Sigmoid colon (tissue), 4 donors: ENCODE measurements at regions not wholly inside any gene's neighbourhood (a gene's known extent, or its start where the extent isn't known, plus 50 kb on each side); places are given as distances from the start of the nearest gene placed in this dataset.

Experiments
- EP300 ChIP-seq, 4 donors: sonication (generic); formaldehyde crosslinking; IDR thresholded peaks; one replicate each; pipeline ENCODE4 v1.6.1; 2017; ENCODE audit warnings: antibody characterized with exemption in 4 of 4
- TF ChIP-seq, protein P1 (sequence below), 4 experiments: fragments of 450-650 bp in 3 of 4; fragments of 200-600 bp in 1 of 4; IDR thresholded peaks; one replicate each; pipeline ENCODE4 v1.5.1; 2016 to 2019; ENCODE audit warnings: antibody characterized with exemption in 4 of 4, mild to moderate bottlenecking in 3 of 4, moderate library complexity in 2 of 4

GRCh38 chr11:109267293-109268095, 154.5 kb upstream of the C11orf87 start:
- no peak for TF ChIP-seq EP300 (IDR thresholded peaks at IDR 0.05)
- TF ChIP-seq, protein P1, sequence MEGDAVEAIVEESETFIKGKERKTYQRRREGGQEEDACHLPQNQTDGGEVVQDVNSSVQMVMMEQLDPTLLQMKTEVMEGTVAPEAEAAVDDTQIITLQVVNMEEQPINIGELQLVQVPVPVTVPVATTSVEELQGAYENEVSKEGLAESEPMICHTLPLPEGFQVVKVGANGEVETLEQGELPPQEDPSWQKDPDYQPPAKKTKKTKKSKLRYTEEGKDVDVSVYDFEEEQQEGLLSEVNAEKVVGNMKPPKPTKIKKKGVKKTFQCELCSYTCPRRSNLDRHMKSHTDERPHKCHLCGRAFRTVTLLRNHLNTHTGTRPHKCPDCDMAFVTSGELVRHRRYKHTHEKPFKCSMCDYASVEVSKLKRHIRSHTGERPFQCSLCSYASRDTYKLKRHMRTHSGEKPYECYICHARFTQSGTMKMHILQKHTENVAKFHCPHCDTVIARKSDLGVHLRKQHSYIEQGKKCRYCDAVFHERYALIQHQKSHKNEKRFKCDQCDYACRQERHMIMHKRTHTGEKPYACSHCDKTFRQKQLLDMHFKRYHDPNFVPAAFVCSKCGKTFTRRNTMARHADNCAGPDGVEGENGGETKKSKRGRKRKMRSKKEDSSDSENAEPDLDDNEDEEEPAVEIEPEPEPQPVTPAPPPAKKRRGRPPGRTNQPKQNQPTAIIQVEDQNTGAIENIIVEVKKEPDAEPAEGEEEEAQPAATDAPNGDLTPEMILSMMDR (IDR thresholded peaks at IDR 0.05): no peak
